ENCODE measurements at regions not wholly inside any gene's neighbourhood (a gene's known extent, or its start where the extent isn't known, plus 50 kb on each side); places are given as distances from the start of the nearest gene placed in this dataset.
"Not testable (repeated sequence)": the region's sequence is repeated elsewhere in the genome, so short reads cannot be mapped to it uniquely, and the experiment has no call there.

DNA sequence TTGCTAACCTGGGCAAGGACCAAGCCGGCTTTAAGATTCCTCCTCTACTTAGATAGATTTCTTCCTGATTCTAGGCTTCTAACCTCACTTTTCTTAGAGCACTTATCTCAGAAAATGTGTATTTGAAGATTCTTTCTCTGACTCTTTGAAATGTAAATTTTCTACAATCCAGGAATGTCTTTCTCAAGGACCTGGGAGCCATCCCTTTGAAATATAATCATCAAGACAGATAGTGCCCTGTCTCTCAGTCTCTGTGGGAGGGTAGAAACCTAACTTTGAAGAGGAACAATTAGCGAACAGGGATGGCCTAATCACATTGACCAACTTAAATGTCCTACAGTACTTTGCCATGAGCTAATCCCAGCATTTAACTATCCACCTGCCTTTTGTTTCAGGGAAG lies 1646.0 kb downstream of the PCDH9 start:
- no peak for DNase-seq

GRCh38 chr13:65582160-65582559 lies 1648.0 kb downstream of the PCDH9 start:
- no peak for DNase-seq

GRCh38 chr13:65564561-65564960 lies 1665.6 kb downstream of the PCDH9 start:
- DNase-seq = not testable (repeated sequence)

- DNase-seq = no peak
Observed at GRCh38 chr13:65562305-65562704, 1667.8 kb downstream of the PCDH9 start.

DNA sequence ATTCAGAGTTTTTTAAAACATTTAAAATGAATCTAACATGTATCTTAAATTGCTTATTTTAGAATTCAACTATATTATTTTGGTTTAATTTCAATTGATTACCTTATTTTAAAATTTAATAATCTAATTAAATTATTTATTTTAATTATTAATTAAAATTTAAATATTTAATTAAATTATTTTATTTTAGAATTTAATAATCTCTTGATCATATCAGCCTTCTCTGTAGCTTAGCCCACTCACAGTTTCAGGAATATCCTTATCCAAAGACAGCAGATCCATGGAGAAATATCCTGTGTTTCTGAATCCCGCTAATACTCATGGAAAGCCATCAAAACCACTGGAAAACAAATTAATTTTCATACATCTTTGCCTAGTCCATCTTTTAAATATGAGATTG lies 1669.2 kb downstream of the PCDH9 start:
- DNase-seq = no peak

GRCh38 chr13:65555962-65556361 lies 1674.2 kb downstream of the PCDH9 start:
- peak; percentile 99 for DNase-seq

GRCh38 chr13:65553096-65553727 lies 1676.9 kb downstream of the PCDH9 start:
- DNase-seq = no peak

- DNase-seq = no peak
Observed at GRCh38 chr13:65551208-65551607, 1678.9 kb downstream of the PCDH9 start.

- DNase-seq = no peak
Observed at GRCh38 chr13:65540175-65540574, 1690.0 kb downstream of the PCDH9 start.

- DNase-seq = no peak
Observed at GRCh38 chr13:65535370-65535769, 1694.8 kb downstream of the PCDH9 start.

DNA sequence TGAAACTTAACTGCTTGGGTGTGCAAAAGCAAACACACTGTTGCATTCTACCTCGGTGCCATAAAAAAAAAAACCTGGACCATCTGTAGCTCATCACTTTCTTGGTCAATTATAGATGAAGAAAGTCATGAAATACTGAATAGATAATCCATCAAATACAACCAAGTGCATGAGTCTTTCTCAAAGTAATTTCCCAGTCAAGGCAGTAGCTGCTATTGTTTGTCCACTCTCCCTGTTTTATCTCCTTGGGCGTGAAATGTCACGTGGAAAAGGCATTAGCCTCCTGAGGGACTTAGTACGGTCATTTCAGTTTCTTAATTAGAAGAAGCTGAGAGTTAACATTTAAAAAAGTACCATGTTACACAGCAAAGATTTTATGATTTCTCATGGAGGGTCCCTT lies 1697.9 kb downstream of the PCDH9 start:
- DNase-seq = no peak

DNA sequence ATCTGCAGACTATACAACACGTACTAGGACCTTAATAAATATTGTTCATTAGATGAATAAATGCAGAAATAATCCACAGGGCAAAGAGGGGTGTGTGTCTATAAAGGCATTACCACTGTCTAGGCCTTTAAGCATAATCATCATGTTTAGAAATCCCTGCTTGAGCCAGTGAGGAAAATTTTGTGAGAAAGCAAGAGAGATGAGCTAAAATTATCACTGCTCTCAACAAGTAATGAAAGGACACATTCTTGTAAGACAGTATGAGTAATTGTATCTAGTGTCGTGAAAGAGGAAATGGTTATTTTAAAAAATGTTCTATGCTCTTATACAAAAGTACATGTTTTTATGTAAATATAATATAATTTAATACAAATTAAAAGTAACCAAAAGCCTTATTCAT lies 1699.4 kb downstream of the PCDH9 start:
- no peak for DNase-seq

DNA sequence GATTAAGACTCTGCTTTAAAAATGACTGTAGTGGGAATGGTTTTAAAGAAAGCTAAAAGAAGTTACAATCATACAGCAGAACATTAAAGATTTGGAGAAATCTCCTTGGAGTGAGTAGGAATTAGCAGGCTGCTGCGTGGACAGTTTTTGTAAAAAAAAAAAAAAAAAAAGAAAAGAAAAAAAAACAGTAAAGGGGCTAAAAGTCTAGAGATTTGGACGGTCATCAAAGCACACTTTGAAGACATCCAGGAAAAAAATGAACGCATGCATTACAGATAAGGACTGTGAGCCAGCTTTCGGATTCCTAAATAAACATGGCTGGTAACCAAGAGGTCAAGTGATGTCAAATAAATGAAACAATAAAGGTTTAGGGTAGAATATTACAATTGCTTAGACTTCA lies 1700.6 kb downstream of the PCDH9 start:
- no peak for DNase-seq

DNA sequence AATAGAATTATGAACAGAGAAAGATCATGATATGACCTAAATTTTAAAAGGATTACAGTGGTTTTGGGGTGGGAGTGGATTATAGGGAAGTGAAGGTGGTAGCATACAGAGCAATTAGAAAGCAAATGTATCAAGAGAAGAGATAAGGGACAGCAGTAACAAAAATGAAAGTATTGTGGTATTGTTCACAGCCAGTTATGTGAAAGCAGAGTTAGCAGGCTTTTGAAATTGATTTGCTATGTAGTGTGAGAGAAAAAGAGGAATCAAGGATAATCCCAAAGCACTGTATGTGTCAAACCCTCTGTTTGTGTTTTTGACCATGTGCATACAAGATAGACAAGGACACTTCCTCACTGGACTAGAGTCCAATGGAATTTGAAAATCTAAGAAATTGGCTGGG lies 1721.4 kb downstream of the PCDH9 start:
- no peak for DNase-seq

GRCh38 chr13:65508338-65508737 lies 1721.8 kb downstream of the PCDH9 start:
- DNase-seq = no peak

DNA sequence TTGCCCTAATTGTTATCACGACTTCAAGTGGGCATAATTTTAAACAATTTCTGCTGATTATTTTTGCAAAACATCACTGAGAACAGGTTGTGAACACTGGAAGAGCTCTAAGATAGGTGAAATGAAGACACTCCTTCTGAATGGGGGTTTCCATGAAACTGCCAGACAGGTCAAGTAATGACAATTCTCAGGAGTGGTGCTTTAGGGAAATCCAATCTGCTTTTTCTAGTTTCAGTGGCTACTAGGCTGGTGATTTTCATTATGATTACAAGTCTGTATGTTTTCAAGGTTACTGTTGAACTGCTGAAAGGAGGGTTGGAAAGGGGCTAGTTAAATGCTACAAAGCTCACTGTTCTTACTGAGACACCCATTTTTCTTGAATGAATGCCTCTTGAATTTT lies 1724.2 kb downstream of the PCDH9 start:
- DNase-seq = no peak

GRCh38 chr13:65504213-65504612 lies 1725.9 kb downstream of the PCDH9 start:
- DNase-seq = no peak

GRCh38 chr13:65500481-65500880 lies 1729.7 kb downstream of the PCDH9 start:
- no peak for DNase-seq

- no peak for DNase-seq
Observed at GRCh38 chr13:65499256-65499655, 1730.9 kb downstream of the PCDH9 start.

DNA sequence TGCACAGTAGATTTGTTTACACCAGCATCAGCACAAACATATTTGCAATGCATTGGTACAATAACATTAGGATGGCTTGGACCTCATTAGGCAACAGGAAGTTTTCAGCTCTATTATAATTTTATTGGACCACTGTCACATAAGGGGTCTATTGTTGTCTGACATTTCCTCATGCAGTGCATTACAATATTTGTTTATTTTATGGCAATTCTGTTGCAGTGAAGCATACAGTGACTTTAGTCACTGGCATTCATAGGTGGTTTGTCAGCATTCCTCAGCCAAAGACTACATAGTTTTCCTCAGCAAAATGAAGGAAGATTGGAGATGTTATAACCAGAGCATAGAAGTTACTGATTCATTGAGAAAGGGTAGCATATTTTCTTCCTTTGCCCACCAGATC lies 1732.9 kb downstream of the PCDH9 start:
- DNase-seq = no peak

DNA sequence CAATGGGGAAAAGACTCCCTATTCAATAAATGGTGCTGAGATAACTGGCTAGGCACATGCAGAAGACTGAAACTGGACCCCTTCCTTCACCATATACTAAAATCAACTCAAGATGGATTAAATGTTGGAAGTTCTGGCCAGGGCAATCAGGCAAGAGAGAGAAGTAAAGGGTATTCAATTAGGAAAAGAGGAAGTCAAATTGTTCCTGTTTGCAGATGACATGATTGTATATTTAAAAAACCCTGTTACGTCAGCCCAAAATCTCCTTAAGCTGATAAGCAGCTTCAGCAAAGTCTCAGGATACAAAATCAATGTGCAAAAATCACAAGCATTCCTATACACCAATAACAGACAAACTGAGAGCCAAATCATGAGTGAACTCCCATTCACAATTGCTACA lies 1739.4 kb downstream of the PCDH9 start:
- DNase-seq = not testable (repeated sequence)

DNA sequence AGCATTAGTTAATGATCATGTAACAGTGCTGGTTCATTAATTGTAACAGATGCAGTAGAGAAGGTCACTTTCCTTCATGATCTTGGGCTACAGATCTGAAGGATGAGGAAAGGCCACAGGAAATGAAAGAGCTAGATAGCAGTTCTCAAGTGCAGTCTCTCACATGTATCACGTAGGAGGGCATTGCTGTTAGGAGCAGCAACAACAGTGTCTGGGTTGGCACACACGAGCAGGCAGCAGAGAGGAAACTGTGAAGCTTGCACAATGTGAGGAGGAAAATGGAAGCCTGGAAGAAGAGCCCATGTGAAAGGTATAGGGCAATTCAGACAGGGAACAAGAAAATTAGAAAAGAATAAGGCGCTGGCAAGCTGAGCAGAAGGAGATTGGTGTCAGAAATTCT lies 1741.5 kb downstream of the PCDH9 start:
- no peak for DNase-seq

DNA sequence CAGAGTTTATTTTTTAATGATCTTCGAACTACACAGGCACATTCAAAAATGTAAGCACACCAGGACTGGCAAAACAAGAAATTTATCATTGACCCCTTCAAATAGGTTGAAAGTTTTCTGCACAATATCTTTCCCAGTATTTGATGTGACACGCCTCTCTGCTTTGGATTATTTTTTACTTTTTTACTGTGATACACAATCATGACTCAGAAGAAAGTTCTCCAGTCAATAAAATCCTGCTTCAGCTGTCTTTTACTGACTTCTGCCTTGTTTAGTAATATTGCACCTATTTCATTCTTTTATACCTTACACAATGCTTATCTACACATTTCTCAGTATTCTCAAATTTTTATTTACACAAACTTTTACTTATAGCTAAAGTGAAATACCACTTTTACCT lies 1750.4 kb downstream of the PCDH9 start:
- DNase-seq = no peak

GRCh38 chr13:65473196-65473595 lies 1756.9 kb downstream of the PCDH9 start:
- DNase-seq = no peak

DNA sequence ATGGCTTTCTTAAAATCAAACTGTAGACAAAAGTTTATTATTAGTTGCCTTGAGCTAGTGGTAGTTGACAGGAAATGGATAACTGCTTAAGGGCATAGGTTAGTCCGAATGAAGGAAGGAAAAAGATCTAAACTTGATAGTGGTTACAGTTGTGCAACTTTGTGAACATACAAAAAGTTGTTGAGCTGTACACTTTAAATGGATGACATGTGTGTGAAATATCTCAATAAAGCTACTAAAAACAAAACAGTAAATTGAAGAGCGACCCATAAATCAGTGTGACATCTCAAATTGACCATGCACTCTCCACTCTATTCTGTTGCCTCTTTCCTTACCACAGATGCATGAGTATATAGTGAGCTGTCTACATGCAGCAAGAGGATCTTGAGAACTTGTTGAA lies 1757.8 kb downstream of the PCDH9 start:
- DNase-seq = no peak

DNA sequence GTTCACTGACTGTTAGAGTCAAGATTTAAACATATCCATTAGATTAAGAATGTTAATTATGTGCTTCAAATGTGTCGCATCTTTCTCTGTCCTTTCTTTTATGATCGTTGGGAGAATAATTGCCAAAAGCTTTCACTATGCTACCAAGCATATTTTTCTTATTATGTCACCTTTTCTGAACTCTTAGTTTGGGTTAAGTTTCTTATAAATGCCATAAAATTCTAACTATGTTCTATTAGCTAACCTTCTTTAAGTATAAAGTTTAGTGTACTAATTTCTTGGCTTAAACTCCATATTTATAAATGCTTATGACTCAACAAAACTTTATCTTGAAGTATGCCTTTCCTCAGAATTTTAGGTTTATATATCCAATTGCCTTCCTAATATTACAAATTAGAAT lies 1759.4 kb downstream of the PCDH9 start:
- DNase-seq = no peak
